ENCODE measurements at regions not wholly inside any gene's neighbourhood (a gene's known extent, or its start where the extent isn't known, plus 50 kb on each side); places are given as distances from the start of the nearest gene placed in this dataset.

- no peak for TF ChIP-seq NFIC (IDR thresholded peaks at IDR 0.05)
- no peak for TF ChIP-seq TEAD4 (IDR thresholded peaks at IDR 0.05)
- TF ChIP-seq USF1 (IDR thresholded peaks at IDR 0.05): no peak
Measured at GRCh38 chr18:67932271-67932670, 415.8 kb upstream of the DSEL start.

GRCh38 chr18:67926929-67927864, 410.7 kb upstream of the DSEL start:
- no peak for TF ChIP-seq FOXM1 (IDR thresholded peaks at IDR 0.05; ENCODE audit: borderline replicate concordance, low read depth)
- TF ChIP-seq RAD21 (IDR thresholded peaks at IDR 0.05; ENCODE audit: low read depth): no peak
- no peak for TF ChIP-seq MAX (IDR thresholded peaks at IDR 0.05)
- TF ChIP-seq CEBPB (IDR thresholded peaks at IDR 0.05): no peak
- no peak for TF ChIP-seq NFIC (IDR thresholded peaks at IDR 0.05)
- TF ChIP-seq TEAD4 (IDR thresholded peaks at IDR 0.05): no peak
- TF ChIP-seq EGR1 (IDR thresholded peaks at IDR 0.05): no peak
- no peak for TF ChIP-seq YY1 (IDR thresholded peaks at IDR 0.05; ENCODE audit: low read depth)
- no peak for TF ChIP-seq TAF1 (IDR thresholded peaks at IDR 0.05; ENCODE audit: low read depth)
- no peak for TF ChIP-seq EP300 (IDR thresholded peaks at IDR 0.05; ENCODE audit: borderline replicate concordance)
- TF ChIP-seq USF1 (IDR thresholded peaks at IDR 0.05): no peak

GRCh38 chr18:67924656-67925055, 408.1 kb upstream of the DSEL start:
- TF ChIP-seq EGR1 (IDR thresholded peaks at IDR 0.05) (no peak), YY1 (IDR thresholded peaks at IDR 0.05; ENCODE audit: low read depth) (no peak), CEBPB (IDR thresholded peaks at IDR 0.05) (no peak), FOXM1 (IDR thresholded peaks at IDR 0.05; ENCODE audit: borderline replicate concordance, low read depth) (no peak), TEAD4 (IDR thresholded peaks at IDR 0.05) (no peak), ZBTB7A (IDR thresholded peaks at IDR 0.05; ENCODE audit: low read depth) (no peak), REST (IDR thresholded peaks at IDR 0.05; ENCODE audit: low read depth) (no peak), EP300 (IDR thresholded peaks at IDR 0.05; ENCODE audit: borderline replicate concordance) (no peak), RAD21 (IDR thresholded peaks at IDR 0.05; ENCODE audit: low read depth) (no peak), TCF12 (IDR thresholded peaks at IDR 0.05; ENCODE audit: low read depth) (no peak), TAF1 (IDR thresholded peaks at IDR 0.05; ENCODE audit: low read depth) (no peak), NFIC (IDR thresholded peaks at IDR 0.05) (no peak), USF1 (IDR thresholded peaks at IDR 0.05) (no peak), CREB1 (IDR thresholded peaks at IDR 0.05; ENCODE audit: low read depth) (no peak), MAX (IDR thresholded peaks at IDR 0.05) (no peak)

GRCh38 chr18:67919316-67919715, 402.8 kb upstream of the DSEL start:
- TF ChIP-seq ZBTB7A (IDR thresholded peaks at IDR 0.05; ENCODE audit: low read depth) (no peak), MAX (IDR thresholded peaks at IDR 0.05) (no peak), REST (IDR thresholded peaks at IDR 0.05; ENCODE audit: low read depth) (no peak), FOXM1 (IDR thresholded peaks at IDR 0.05; ENCODE audit: borderline replicate concordance, low read depth) (no peak), YY1 (IDR thresholded peaks at IDR 0.05; ENCODE audit: low read depth) (no peak), EGR1 (IDR thresholded peaks at IDR 0.05) (no peak), USF1 (IDR thresholded peaks at IDR 0.05) (no peak), CREB1 (IDR thresholded peaks at IDR 0.05; ENCODE audit: low read depth) (no peak), EP300 (IDR thresholded peaks at IDR 0.05; ENCODE audit: borderline replicate concordance) (no peak), RAD21 (IDR thresholded peaks at IDR 0.05; ENCODE audit: low read depth) (no peak), TAF1 (IDR thresholded peaks at IDR 0.05; ENCODE audit: low read depth) (no peak), CEBPB (IDR thresholded peaks at IDR 0.05) (no peak), NFIC (IDR thresholded peaks at IDR 0.05) (no peak), TEAD4 (IDR thresholded peaks at IDR 0.05) (no peak), TCF12 (IDR thresholded peaks at IDR 0.05; ENCODE audit: low read depth) (no peak)

Measured in Ishikawa (cell line).